HepG2 (cell line): ENCODE measurements at regions not wholly inside any gene's neighbourhood (a gene's known extent, or its start where the extent isn't known, plus 50 kb on each side); places are given as distances from the start of the nearest gene placed in this dataset.

Experiments
- GATAD1 ChIP-seq: IDR thresholded peaks from 2 replicates; pipeline ENCODE4 v1.6.1; 2016; ENCODE audit warnings: missing genetic modification reagents, missing compliant biosample characterization
- HDAC1 ChIP-seq: sonication (generic); formaldehyde crosslinking; IDR thresholded peaks from 2 replicates; pipeline ENCODE4 v1.5.1; 2020; ENCODE audit warnings: mild to moderate bottlenecking, missing genetic modification reagents
- MAX ChIP-seq: IDR thresholded peaks from 2 replicates; pipeline ENCODE4 v1.6.1; 2012; ENCODE audit warnings: inconsistent platforms
- MXD1 ChIP-seq: sonication (generic); formaldehyde crosslinking; IDR thresholded peaks from 2 replicates; pipeline ENCODE4 v1.4.0; 2020; ENCODE audit warnings: mild to moderate bottlenecking, missing genetic modification reagents
- RXRB ChIP-seq: IDR thresholded peaks from 2 replicates; pipeline ENCODE4 v1.6.1; 2016; ENCODE audit warnings: borderline replicate concordance, missing genetic modification reagents, missing compliant biosample characterization
- SNAPC4 ChIP-seq: sonication (generic); formaldehyde crosslinking; IDR thresholded peaks from 2 replicates; pipeline ENCODE4 v1.4.0; 2020; ENCODE audit warnings: mild to moderate bottlenecking, missing genetic modification reagents
- TF ChIP-seq, protein P1 (sequence below): sonication (generic); formaldehyde crosslinking; IDR thresholded peaks from 2 replicates; pipeline ENCODE4 v1.4.0; 2020; ENCODE audit warnings: mild to moderate bottlenecking, missing genetic modification reagents, borderline replicate concordance
- TF ChIP-seq, protein P2 (sequence below): sonication (generic); formaldehyde crosslinking; IDR thresholded peaks from 2 replicates; pipeline ENCODE4 v1.8.1; 2023; ENCODE audit warnings: mild to moderate bottlenecking, moderate library complexity, missing genetic modification reagents

DNA sequence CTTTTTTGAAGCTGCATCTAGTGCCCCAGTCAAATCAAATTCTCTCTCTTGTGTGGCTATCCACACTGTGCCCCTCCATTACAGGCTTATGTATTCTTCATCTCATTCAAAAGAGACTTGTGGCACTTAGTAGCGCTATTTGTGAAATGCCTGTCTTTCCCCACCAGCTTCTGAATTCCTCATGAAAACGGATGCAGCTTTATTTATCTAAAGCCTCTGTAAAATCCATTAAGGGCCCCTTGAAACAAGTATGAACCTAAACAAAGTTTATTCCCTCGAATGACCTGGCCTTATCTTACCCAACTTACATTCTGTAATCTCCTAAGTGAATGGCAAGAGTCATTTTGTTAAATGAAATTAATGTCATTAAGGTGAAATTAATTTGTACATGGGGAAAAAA lies 417.4 kb upstream of the PIK3C3 start (continued):
- TF ChIP-seq RXRB (CRISPR knock-in tag) (no peak), MAX (no peak), HDAC1 (CRISPR knock-in tag) (no peak), GATAD1 (CRISPR knock-in tag) (no peak), SNAPC4 (no peak), MXD1 (no peak)
- TF ChIP-seq, protein P1, sequence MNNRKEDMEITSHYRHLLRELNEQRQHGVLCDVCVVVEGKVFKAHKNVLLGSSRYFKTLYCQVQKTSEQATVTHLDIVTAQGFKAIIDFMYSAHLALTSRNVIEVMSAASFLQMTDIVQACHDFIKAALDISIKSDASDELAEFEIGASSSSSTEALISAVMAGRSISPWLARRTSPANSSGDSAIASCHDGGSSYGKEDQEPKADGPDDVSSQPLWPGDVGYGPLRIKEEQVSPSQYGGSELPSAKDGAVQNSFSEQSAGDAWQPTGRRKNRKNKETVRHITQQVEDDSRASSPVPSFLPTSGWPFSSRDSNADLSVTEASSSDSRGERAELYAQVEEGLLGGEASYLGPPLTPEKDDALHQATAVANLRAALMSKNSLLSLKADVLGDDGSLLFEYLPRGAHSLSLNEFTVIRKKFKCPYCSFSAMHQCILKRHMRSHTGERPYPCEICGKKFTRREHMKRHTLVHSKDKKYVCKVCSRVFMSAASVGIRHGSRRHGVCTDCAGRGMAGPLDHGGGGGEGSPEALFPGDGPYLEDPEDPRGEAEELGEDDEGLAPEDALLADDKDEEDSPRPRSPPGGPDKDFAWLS, result no peak
- TF ChIP-seq, protein P2, sequence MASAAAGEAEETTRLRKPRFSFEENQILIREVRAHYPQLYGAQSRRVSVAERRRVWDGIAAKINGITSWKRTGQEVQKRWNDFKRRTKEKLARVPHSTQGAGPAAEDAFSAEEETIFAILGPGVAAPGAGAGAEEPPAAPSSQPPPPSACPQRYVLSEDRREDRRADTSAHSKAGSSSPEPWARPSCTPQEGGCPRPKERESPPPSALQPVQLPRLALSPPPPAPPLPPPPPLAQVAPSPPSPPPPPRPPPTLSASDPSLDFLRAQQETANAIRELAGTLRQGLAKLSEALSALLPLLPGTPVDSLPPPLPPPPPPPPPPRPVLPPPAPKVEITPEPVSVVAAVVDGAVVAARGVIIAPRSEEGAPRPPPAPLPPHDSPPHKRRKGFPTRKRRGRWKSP (CRISPR knock-in tag), result no peak
